ENCODE measurements at regions not wholly inside any gene's neighbourhood (a gene's known extent, or its start where the extent isn't known, plus 50 kb on each side); places are given as distances from the start of the nearest gene placed in this dataset.

- Histone ChIP-seq H3K9me3 (ENCODE audit: control insufficient read depth, low read length) (no peaks in the 10 kb centered on the region), H3K79me1 (replicated peaks; ENCODE audit: low read length, poor library complexity, severe bottlenecking) (no peaks in the 10 kb centered on the region), H4K91ac (ENCODE audit: low read length) (no peak overlapping the region), H3K23ac (ENCODE audit: low read length in 2 of 2) (no peak overlapping the region), H2AFZ (ENCODE audit: low read depth, low read length) (no peak overlapping the region), H3K4me2 (ENCODE audit: low read length, poor library complexity, severe bottlenecking) (no peak overlapping the region), H3K4me1 (ENCODE audit: control insufficient read depth, insufficient read depth, low read depth, low read length) (no peaks in the 10 kb centered on the region), H3K4me3 (ENCODE audit: insufficient read depth in 1 of 2, low read depth in 1 of 2, low read length in 2 of 2) (no peak overlapping the region), H3K18ac (ENCODE audit: low read depth in 1 of 2, low read length in 2 of 2) (no peak overlapping the region), H3K9ac (ENCODE audit: low read length) (no peak overlapping the region), H3K27ac (ENCODE audit: low read length, poor library complexity, severe bottlenecking) (no peak overlapping the region), H3K4ac (ENCODE audit: low read depth in 1 of 2, low read length in 2 of 2) (no peak overlapping the region), H2BK120ac (ENCODE audit: low read depth, low read length) (no peak overlapping the region), H2BK12ac (ENCODE audit: low read length in 2 of 2) (no peak overlapping the region), H2BK5ac (ENCODE audit: low read depth, low read length, poor library complexity, severe bottlenecking) (no peak overlapping the region), H3K14ac (ENCODE audit: low read length in 2 of 2) (no peak overlapping the region), H3K36me3 (ENCODE audit: control insufficient read depth in 1 of 2, insufficient read depth in 2 of 2, low read depth in 1 of 2, low read length in 2 of 2) (no peaks in the 10 kb centered on the region), H4K8ac (ENCODE audit: low read length) (no peak overlapping the region), H2AK5ac (ENCODE audit: low read length, severe bottlenecking) (no peak overlapping the region), H3K27me3 (ENCODE audit: control insufficient read depth in 1 of 2, insufficient read depth in 1 of 2, low read length in 2 of 2) (peaks cover 0 to 3% of the 10 kb centered on the region in 2 experiments), H2BK15ac (ENCODE audit: low read depth, poor library complexity, severe bottlenecking) (no peak overlapping the region)
- no peak for DNase-seq
- WGBS = 89% methylated on average over 2 of the region's 2 CpGs
Measured at GRCh38 chr5:6837095-6837494, 123.9 kb downstream of the TENT4A start.

- WGBS = 19% methylated on average over 9 of the region's 9 CpGs
- no peak overlapping the region for H4K8ac ChIP-seq (ENCODE audit: low read length)
- no peak overlapping the region for H2AK5ac ChIP-seq (ENCODE audit: low read length, severe bottlenecking)
- H3K14ac ChIP-seq (ENCODE audit: low read length in 2 of 2) = no peak overlapping the region
- H4K91ac ChIP-seq (ENCODE audit: low read length) = no peak overlapping the region
- H3K36me3 ChIP-seq (ENCODE audit: control insufficient read depth in 1 of 2, insufficient read depth in 2 of 2, low read depth in 1 of 2, low read length in 2 of 2) = no peaks in the 10 kb centered on the region
- no peaks in the 10 kb centered on the region for H3K9me3 ChIP-seq (ENCODE audit: control insufficient read depth, low read length)
- H2AFZ ChIP-seq (ENCODE audit: low read depth, low read length) = no peak overlapping the region
- no peaks in the 10 kb centered on the region for H3K4me1 ChIP-seq (ENCODE audit: control insufficient read depth, insufficient read depth, low read depth, low read length)
- no peak for DNase-seq
- no peak overlapping the region for H2BK12ac ChIP-seq (ENCODE audit: low read length in 2 of 2)
- H3K27ac ChIP-seq (ENCODE audit: low read length, poor library complexity, severe bottlenecking) = no peak overlapping the region
- no peak overlapping the region for H2BK120ac ChIP-seq (ENCODE audit: low read depth, low read length)
- H3K9ac ChIP-seq (ENCODE audit: low read length) = no peak overlapping the region
- H2BK5ac ChIP-seq (ENCODE audit: low read depth, low read length, poor library complexity, severe bottlenecking) = no peak overlapping the region
- no peak overlapping the region for H3K18ac ChIP-seq (ENCODE audit: low read depth in 1 of 2, low read length in 2 of 2)
- no peak overlapping the region for H3K4me2 ChIP-seq (ENCODE audit: low read length, poor library complexity, severe bottlenecking)
- H3K23ac ChIP-seq (ENCODE audit: low read length in 2 of 2) = no peak overlapping the region
- no peak overlapping the region for H2BK15ac ChIP-seq (ENCODE audit: low read depth, poor library complexity, severe bottlenecking)
- H3K79me1 ChIP-seq (replicated peaks; ENCODE audit: low read length, poor library complexity, severe bottlenecking) = no peaks in the 10 kb centered on the region
- H3K4me3 ChIP-seq (ENCODE audit: insufficient read depth in 1 of 2, low read depth in 1 of 2, low read length in 2 of 2) = no peak overlapping the region
- peaks cover 0 to 3% of the 10 kb centered on the region in 2 experiments for H3K27me3 ChIP-seq (ENCODE audit: control insufficient read depth in 1 of 2, insufficient read depth in 1 of 2, low read length in 2 of 2)
- no peak overlapping the region for H3K4ac ChIP-seq (ENCODE audit: low read depth in 1 of 2, low read length in 2 of 2)
Measured at GRCh38 chr5:6837519-6838110, 124.4 kb downstream of the TENT4A start.

- no peak overlapping the region for H3K27ac ChIP-seq (ENCODE audit: low read length, poor library complexity, severe bottlenecking)
- no peaks in the 10 kb centered on the region for H3K36me3 ChIP-seq (ENCODE audit: control insufficient read depth in 1 of 2, insufficient read depth in 2 of 2, low read depth in 1 of 2, low read length in 2 of 2)
- peaks cover 0 to 3% of the 10 kb centered on the region in 2 experiments for H3K27me3 ChIP-seq (ENCODE audit: control insufficient read depth in 1 of 2, insufficient read depth in 1 of 2, low read length in 2 of 2)
- H4K8ac ChIP-seq (ENCODE audit: low read length) = no peak overlapping the region
- WGBS = 76% methylated on average over 6 of the region's 6 CpGs
- no peak overlapping the region for H2AFZ ChIP-seq (ENCODE audit: low read depth, low read length)
- H3K4me1 ChIP-seq (ENCODE audit: control insufficient read depth, insufficient read depth, low read depth, low read length) = no peaks in the 10 kb centered on the region
- no peak overlapping the region for H3K4me2 ChIP-seq (ENCODE audit: low read length, poor library complexity, severe bottlenecking)
- H3K9ac ChIP-seq (ENCODE audit: low read length) = no peak overlapping the region
- no peak overlapping the region for H2BK15ac ChIP-seq (ENCODE audit: low read depth, poor library complexity, severe bottlenecking)
- no peak overlapping the region for H3K14ac ChIP-seq (ENCODE audit: low read length in 2 of 2)
- no peak overlapping the region for H2BK5ac ChIP-seq (ENCODE audit: low read depth, low read length, poor library complexity, severe bottlenecking)
- H2BK12ac ChIP-seq (ENCODE audit: low read length in 2 of 2) = no peak overlapping the region
- H3K9me3 ChIP-seq (ENCODE audit: control insufficient read depth, low read length) = no peaks in the 10 kb centered on the region
- DNase-seq = no peak
- H3K4me3 ChIP-seq (ENCODE audit: insufficient read depth in 1 of 2, low read depth in 1 of 2, low read length in 2 of 2) = no peak overlapping the region
- H2BK120ac ChIP-seq (ENCODE audit: low read depth, low read length) = no peak overlapping the region
- H3K4ac ChIP-seq (ENCODE audit: low read depth in 1 of 2, low read length in 2 of 2) = no peak overlapping the region
- H2AK5ac ChIP-seq (ENCODE audit: low read length, severe bottlenecking) = no peak overlapping the region
- no peak overlapping the region for H3K23ac ChIP-seq (ENCODE audit: low read length in 2 of 2)
- no peak overlapping the region for H4K91ac ChIP-seq (ENCODE audit: low read length)
- H3K79me1 ChIP-seq (replicated peaks; ENCODE audit: low read length, poor library complexity, severe bottlenecking) = no peaks in the 10 kb centered on the region
- H3K18ac ChIP-seq (ENCODE audit: low read depth in 1 of 2, low read length in 2 of 2) = no peak overlapping the region
Measured at GRCh38 chr5:6838736-6839135, 125.5 kb downstream of the TENT4A start.

GRCh38 chr5:6840136-6840793 lies 127.0 kb downstream of the TENT4A start:
- H3K4me3 ChIP-seq (ENCODE audit: insufficient read depth in 1 of 2, low read depth in 1 of 2, low read length in 2 of 2) = no peak overlapping the region
- no peak overlapping the region for H3K4ac ChIP-seq (ENCODE audit: low read depth in 1 of 2, low read length in 2 of 2)
- H3K23ac ChIP-seq (ENCODE audit: low read length in 2 of 2) = no peak overlapping the region
- H2BK15ac ChIP-seq (ENCODE audit: low read depth, poor library complexity, severe bottlenecking) = no peak overlapping the region
- no peaks in the 10 kb centered on the region for H3K9me3 ChIP-seq (ENCODE audit: control insufficient read depth, low read length)
- no peak for DNase-seq
- no peak overlapping the region for H3K27ac ChIP-seq (ENCODE audit: low read length, poor library complexity, severe bottlenecking)
- H3K9ac ChIP-seq (ENCODE audit: low read length) = no peak overlapping the region
- H3K14ac ChIP-seq (ENCODE audit: low read length in 2 of 2) = no peak overlapping the region
- no peak overlapping the region for H2BK12ac ChIP-seq (ENCODE audit: low read length in 2 of 2)
- H3K4me1 ChIP-seq (ENCODE audit: control insufficient read depth, insufficient read depth, low read depth, low read length) = no peaks in the 10 kb centered on the region
- H3K4me2 ChIP-seq (ENCODE audit: low read length, poor library complexity, severe bottlenecking) = no peak overlapping the region
- H4K8ac ChIP-seq (ENCODE audit: low read length) = no peak overlapping the region
- H2BK5ac ChIP-seq (ENCODE audit: low read depth, low read length, poor library complexity, severe bottlenecking) = no peak overlapping the region
- no peak overlapping the region for H2BK120ac ChIP-seq (ENCODE audit: low read depth, low read length)
- H2AK5ac ChIP-seq (ENCODE audit: low read length, severe bottlenecking) = no peak overlapping the region
- H3K27me3 ChIP-seq (ENCODE audit: control insufficient read depth in 1 of 2, insufficient read depth in 1 of 2, low read length in 2 of 2) = peaks cover 0 to 3% of the 10 kb centered on the region in 2 experiments
- H3K36me3 ChIP-seq (ENCODE audit: control insufficient read depth in 1 of 2, insufficient read depth in 2 of 2, low read depth in 1 of 2, low read length in 2 of 2) = no peaks in the 10 kb centered on the region
- H2AFZ ChIP-seq (ENCODE audit: low read depth, low read length) = no peak overlapping the region
- H4K91ac ChIP-seq (ENCODE audit: low read length) = no peak overlapping the region
- H3K18ac ChIP-seq (ENCODE audit: low read depth in 1 of 2, low read length in 2 of 2) = no peak overlapping the region
- 56% methylated on average over 7 of the region's 7 CpGs for WGBS
- no peaks in the 10 kb centered on the region for H3K79me1 ChIP-seq (replicated peaks; ENCODE audit: low read length, poor library complexity, severe bottlenecking)
